ENCODE measurements at regions not wholly inside any gene's neighbourhood (a gene's known extent, or its start where the extent isn't known, plus 50 kb on each side); places are given as distances from the start of the nearest gene placed in this dataset.

DNA sequence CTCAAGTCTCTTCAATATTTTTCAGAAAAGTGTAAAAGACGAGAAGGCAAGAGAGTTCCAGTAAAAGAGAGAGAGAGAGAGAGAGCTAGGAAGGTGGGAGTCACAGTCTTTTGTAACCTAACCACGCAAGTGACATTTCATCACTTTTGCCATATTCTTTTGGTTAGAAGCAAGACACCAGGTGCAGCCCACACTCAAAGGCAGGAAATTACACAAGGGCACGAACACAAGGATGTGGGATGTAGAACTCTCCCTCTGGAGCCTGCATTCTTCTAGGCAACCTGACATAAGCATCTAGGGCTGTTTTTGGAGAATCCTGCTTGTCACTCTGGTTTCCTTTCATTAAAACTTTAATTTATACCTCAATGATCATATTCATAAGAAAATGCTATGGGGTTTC, 1213.1 kb downstream of the DNAJB9 start:
- TF ChIP-seq EP300 (IDR thresholded peaks at IDR 0.05), result no peak
- no peak for TF ChIP-seq CTCF (IDR thresholded peaks at IDR 0.05)
